ENCODE measurements at regions not wholly inside any gene's neighbourhood (a gene's known extent, or its start where the extent isn't known, plus 50 kb on each side); places are given as distances from the start of the nearest gene placed in this dataset.

- peak; percentile 65 for TF ChIP-seq CTCF (CRISPR knock-in tag; IDR thresholded peaks at IDR 0.05)
Measured at GRCh38 chr3:124281453-124282316, 289.8 kb upstream of the ROPN1 start (continued).

- no peaks in the 10 kb centered on the region; a peak in 1 of 5 replicates for H3K27me3 ChIP-seq (ENCODE audit: control insufficient read depth in 1 of 2, insufficient read depth in 2 of 2, low read length in 2 of 2)
- DNase-seq (ENCODE audit: low spot score) (no peak), ATAC-seq (no peak), FAIRE-seq (no peak)
- 2% methylated on average over 3 of the region's 3 CpGs for WGBS (ENCODE audit: low lambda C conversion rate)
- ChIA-PET CTCF (ENCODE audit: low intra/inter-chr PET ratio, low total read pairs) (no interaction called here), POLR2A (no interaction called here)
- TF ChIP-seq ZNF572 (CRISPR knock-in tag; IDR thresholded peaks at IDR 0.05), result no peak
- no peak for TF ChIP-seq BRF2 (CRISPR knock-in tag; IDR thresholded peaks at IDR 0.05)
- no peak for TF ChIP-seq ZBTB26 (CRISPR knock-in tag; IDR thresholded peaks at IDR 0.05; ENCODE audit: borderline replicate concordance)
- TF ChIP-seq ZMYM3 (CRISPR knock-in tag; IDR thresholded peaks at IDR 0.05), result no peak
- TF ChIP-seq GTF3A (CRISPR knock-in tag; conservative IDR thresholded peaks at IDR 0.05), result no peak
- TF ChIP-seq ZNF207 (IDR thresholded peaks at IDR 0.05; ENCODE audit: borderline replicate concordance), result no peak
- no peak for TF ChIP-seq USF2 (IDR thresholded peaks at IDR 0.05; ENCODE audit: low read depth, low read length)
- no peak for TF ChIP-seq USF2 (CRISPR knock-in tag; IDR thresholded peaks at IDR 0.05; ENCODE audit: borderline replicate concordance)
- TF ChIP-seq BATF2 (CRISPR knock-in tag; IDR thresholded peaks at IDR 0.05), result no peak
- TF ChIP-seq ZNF562 (CRISPR knock-in tag; IDR thresholded peaks at IDR 0.05; ENCODE audit: borderline replicate concordance), result no peak
- TF ChIP-seq SNRNP70 (IDR thresholded peaks at IDR 0.05; ENCODE audit: low read depth, low read length), result no peak
- no peak for TF ChIP-seq ZNF777 (CRISPR knock-in tag; IDR thresholded peaks at IDR 0.05)
- no peak overlapping the region for H2AFZ ChIP-seq (ENCODE audit: low read length)
- H3K4me3 ChIP-seq (replicated peaks in 1 of 3; ENCODE audit: insufficient read depth in 1 of 3, low read depth in 2 of 3, low read length in 3 of 3), result no peak overlapping the region
- H4K20me1 ChIP-seq (ENCODE audit: insufficient read depth, low read length), result no peaks in the 10 kb centered on the region
- in situ Hi-C loops (cut with HindIII; ENCODE audit: extremely low pct_ligation_motif_present, low pct_unique_long_range_greater_than_20kb) (no loop called here), intact Hi-C loops (cut with micrococcal nuclease; ENCODE audit: unreplicated experiment) (loop anchor here (5.0 kb wide), 1 partner anchor 266 kb away; no protein-coding TSS in a partner anchor)
- H3K9me3 ChIP-seq (ENCODE audit: low read length), result no peaks in the 10 kb centered on the region
- H3K79me2 ChIP-seq (ENCODE audit: insufficient read depth, low read length), result no peaks in the 10 kb centered on the region
- no peaks in the 10 kb centered on the region for H3K4me1 ChIP-seq (ENCODE audit: insufficient read depth, low read length)
- H3K9ac ChIP-seq (ENCODE audit: insufficient read depth, low read depth, low read length), result no peak overlapping the region
- H3K27ac ChIP-seq (ENCODE audit: extremely low read length, insufficient read depth, low read length), result no peak overlapping the region
- H3K4me2 ChIP-seq (ENCODE audit: low read depth, low read length), result no peak overlapping the region
- no peaks in the 10 kb centered on the region for H3K36me3 ChIP-seq (replicated peaks in 1 of 2; ENCODE audit: control insufficient read depth in 1 of 2, insufficient read depth in 2 of 2, low read length in 2 of 2)
- no TSS peak for BruUV-seq (replicated peaks)
Measured at GRCh38 chr3:124282751-124283651, 291.1 kb upstream of the ROPN1 start.

All from HepG2 (cell line).